Sigmoid colon (tissue), 4 donors: ENCODE measurements at regions not wholly inside any gene's neighbourhood (a gene's known extent, or its start where the extent isn't known, plus 50 kb on each side); places are given as distances from the start of the nearest gene placed in this dataset.

ENCODE experiments used
- CTCF ChIP-seq, 4 experiments: fragments of 450-650 bp in 3 of 4; fragments of 200-600 bp in 1 of 4; IDR thresholded peaks; one replicate each; pipeline ENCODE4 v1.5.1; 2016 to 2019; ENCODE audit warnings: antibody characterized with exemption in 4 of 4, mild to moderate bottlenecking in 3 of 4, moderate library complexity in 2 of 4
- POLR2AphosphoS5 ChIP-seq, 4 donors: sonication (generic); formaldehyde crosslinking; IDR thresholded peaks; one replicate each; pipeline ENCODE4 v1.6.1; 2017; ENCODE audit warnings: antibody characterized with exemption in 4 of 4

GRCh38 chr12:126447346-126447745 lies 1382.1 kb downstream of the AACS start:
- TF ChIP-seq CTCF (IDR thresholded peaks at IDR 0.05) (no peak), POLR2AphosphoS5 (IDR thresholded peaks at IDR 0.05) (no peak)
